ENCODE measurements at regions not wholly inside any gene's neighbourhood (a gene's known extent, or its start where the extent isn't known, plus 50 kb on each side); places are given as distances from the start of the nearest gene placed in this dataset.
A peak's percentile ranks its signal among the peaks of the same experiment; 100 is the strongest.

GRCh38 chr20:7275645-7276237 lies 508.3 kb downstream of the BMP2 start:
- H3K4me1 Mint-ChIP-seq: no peaks in the 10 kb centered on the region
- H3K36me3 ChIP-seq (replicated peaks in 1 of 2; ENCODE audit: control extremely low read depth in 1 of 2, control insufficient read depth in 1 of 2, extremely low read depth in 1 of 2, insufficient read depth in 2 of 2, low read length in 1 of 2): no peaks in the 10 kb centered on the region
- H3K9ac ChIP-seq (ENCODE audit: low read length): no peak overlapping the region
- H3K27me3 ChIP-seq (replicated peaks in 1 of 4; ENCODE audit: control extremely low read depth in 1 of 4, control insufficient read depth in 3 of 4, insufficient read depth in 4 of 4, low read length in 3 of 4): no peaks in the 10 kb centered on the region
- no peak overlapping the region for H3K27ac ChIP-seq (ENCODE audit: low read length in 2 of 2)
- 85% methylated on average over 1 of the region's 3 CpGs for WGBS (ENCODE audit: insufficient coverage)
- H3K4me3 Mint-ChIP-seq: no peak overlapping the region
- intact Hi-C loops (cut with micrococcal nuclease): no loop called here
- H2AFZ ChIP-seq (ENCODE audit: insufficient read depth, low read depth, low read length, poor library complexity, severe bottlenecking): no peak overlapping the region
- TF ChIP-seq CTCF (IDR thresholded peaks at IDR 0.05) (no peak), EZH2 (IDR thresholded peaks at IDR 0.05; ENCODE audit: borderline replicate concordance, insufficient read depth, low read depth, low read length, poor library complexity, severe bottlenecking) (no peak)
- ChIA-PET CTCF (no interaction called here), POLR2A (no interaction called here)
- peaks cover 2% of the 10 kb centered on the region for H3K9me3 Mint-ChIP-seq (ENCODE audit: insufficient read depth)
- H3K79me2 ChIP-seq (ENCODE audit: control insufficient read depth, insufficient read depth, low read length): no peaks in the 10 kb centered on the region
- H4K20me1 ChIP-seq (ENCODE audit: control insufficient read depth, insufficient read depth, low read length, poor library complexity, severe bottlenecking): no peaks in the 10 kb centered on the region
- H3K27ac Mint-ChIP-seq: no peak overlapping the region
- ATAC-seq (ENCODE audit: low read depth): no peak
- H3K4me1 ChIP-seq (ENCODE audit: control insufficient read depth in 2 of 2, insufficient read depth in 2 of 2, low read length in 2 of 2): no peaks in the 10 kb centered on the region
- H3K9me3 ChIP-seq (ENCODE audit: control extremely low read depth in 1 of 3, control insufficient read depth in 2 of 3, insufficient read depth in 1 of 3, low read length in 2 of 3): peaks cover 0 to 2% (median 0%) of the 10 kb centered on the region in 3 donors
- H3K4me2 ChIP-seq (replicated peaks; ENCODE audit: low read depth, low read length, poor library complexity, severe bottlenecking): no peak overlapping the region
- no peak overlapping the region for H3K4me3 ChIP-seq (ENCODE audit: control extremely low read depth in 1 of 5, extremely low read depth in 1 of 5, insufficient read depth in 1 of 5, low read depth in 2 of 5, low read length in 4 of 5)
- DNase-seq: no peak
- H3K27me3 Mint-ChIP-seq: no peaks in the 10 kb centered on the region

GRCh38 chr20:7285918-7286556 lies 518.6 kb downstream of the BMP2 start:
- no peak overlapping the region for H3K9ac ChIP-seq (ENCODE audit: low read length)
- Mint-ChIP-seq H3K4me1 (no peaks in the 10 kb centered on the region), H3K27me3 (no peaks in the 10 kb centered on the region), H3K27ac (no peak overlapping the region), H3K9me3 (ENCODE audit: insufficient read depth) (no peaks in the 10 kb centered on the region), H3K4me3 (no peak overlapping the region)
- H4K20me1 ChIP-seq (ENCODE audit: control insufficient read depth, insufficient read depth, low read length, poor library complexity, severe bottlenecking): no peaks in the 10 kb centered on the region
- H3K27ac ChIP-seq (ENCODE audit: low read length in 2 of 2): no peak overlapping the region
- ATAC-seq (ENCODE audit: low read depth) (no peak), DNase-seq (no peak)
- intact Hi-C loops (cut with micrococcal nuclease): no loop called here
- POLR2A ChIA-PET: no interaction called here
- H3K27me3 ChIP-seq (replicated peaks in 1 of 4; ENCODE audit: control extremely low read depth in 1 of 4, control insufficient read depth in 3 of 4, insufficient read depth in 4 of 4, low read length in 3 of 4): no peaks in the 10 kb centered on the region
- no peaks in the 10 kb centered on the region for H3K36me3 ChIP-seq (replicated peaks in 1 of 2; ENCODE audit: control extremely low read depth in 1 of 2, control insufficient read depth in 1 of 2, extremely low read depth in 1 of 2, insufficient read depth in 2 of 2, low read length in 1 of 2)
- H2AFZ ChIP-seq (ENCODE audit: insufficient read depth, low read depth, low read length, poor library complexity, severe bottlenecking): no peak overlapping the region
- H3K4me1 ChIP-seq (ENCODE audit: control insufficient read depth in 2 of 2, insufficient read depth in 2 of 2, low read length in 2 of 2): no peaks in the 10 kb centered on the region
- no peak overlapping the region for H3K4me3 ChIP-seq (ENCODE audit: control extremely low read depth in 1 of 5, extremely low read depth in 1 of 5, insufficient read depth in 1 of 5, low read depth in 2 of 5, low read length in 4 of 5)
- WGBS (ENCODE audit: insufficient coverage): no CpG with 5 or more reads among the region's 9 CpGs
- H3K79me2 ChIP-seq (ENCODE audit: control insufficient read depth, insufficient read depth, low read length): no peaks in the 10 kb centered on the region
- H3K4me2 ChIP-seq (replicated peaks; ENCODE audit: low read depth, low read length, poor library complexity, severe bottlenecking): no peak overlapping the region
- no peaks in the 10 kb centered on the region for H3K9me3 ChIP-seq (ENCODE audit: control extremely low read depth in 1 of 3, control insufficient read depth in 2 of 3, insufficient read depth in 1 of 3, low read length in 2 of 3)
- CTCF ChIA-PET: no interaction called here
- peak; percentile 44 for TF ChIP-seq CTCF (IDR thresholded peaks at IDR 0.05)
- no peak for TF ChIP-seq EZH2 (IDR thresholded peaks at IDR 0.05; ENCODE audit: borderline replicate concordance, insufficient read depth, low read depth, low read length, poor library complexity, severe bottlenecking)

Measured in B cell (primary cell).